ENCODE measurements at regions not wholly inside any gene's neighbourhood (a gene's known extent, or its start where the extent isn't known, plus 50 kb on each side); places are given as distances from the start of the nearest gene placed in this dataset.

DNA sequence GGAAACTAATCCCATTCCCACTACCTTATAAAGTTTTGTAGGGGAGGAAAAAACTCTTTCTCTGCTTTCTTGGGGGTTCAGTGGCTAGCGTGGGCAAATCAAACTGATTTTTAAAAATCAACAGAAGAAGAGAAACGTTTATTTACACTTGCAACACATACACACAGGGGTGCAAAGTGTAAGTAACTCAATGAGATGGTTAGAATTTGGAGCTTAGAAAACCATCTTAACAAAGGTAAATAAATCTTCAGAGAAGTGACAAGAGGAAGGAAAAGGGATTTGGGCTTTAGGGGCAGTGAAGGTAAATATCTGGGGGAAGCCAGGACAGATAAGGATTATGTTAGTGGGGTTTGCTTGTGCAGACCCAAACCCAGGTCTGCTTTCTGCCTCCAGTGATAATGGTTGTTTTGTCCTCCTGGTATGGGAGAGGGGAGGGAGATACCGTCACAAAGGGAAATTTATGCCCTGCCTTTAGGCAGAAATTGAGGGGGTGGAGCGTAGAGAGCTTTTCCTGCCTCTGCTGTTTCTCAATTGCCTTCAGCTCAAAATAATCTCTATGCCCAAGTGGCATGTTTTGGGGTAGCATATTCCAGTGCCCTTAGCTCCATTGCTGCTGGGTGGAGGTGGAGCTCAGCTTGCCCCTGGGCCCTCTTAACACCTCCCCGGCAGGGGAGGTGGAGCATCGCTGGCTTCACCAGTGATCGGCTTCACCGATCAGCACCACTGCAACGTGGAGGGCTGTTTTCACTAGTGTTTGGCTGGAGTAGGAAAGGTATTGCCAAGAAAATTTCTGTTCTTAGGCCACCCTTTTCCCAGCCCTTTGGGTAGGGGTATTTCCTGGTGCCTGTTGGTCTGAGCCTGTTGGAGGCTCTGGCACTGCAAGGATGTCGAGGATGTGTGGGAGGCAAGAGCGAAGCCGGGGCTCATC, 92.2 kb downstream of the TEX51 start:
- no peak for DNase-seq (ENCODE audit: low spot score)

GRCh38 chr2:126994340-126994777, 95.7 kb downstream of the TEX51 start:
- no peak for DNase-seq (ENCODE audit: low spot score)

GRCh38 chr2:126995621-126996377, 97.1 kb downstream of the TEX51 start:
- no peak for DNase-seq (ENCODE audit: low spot score)

DNA sequence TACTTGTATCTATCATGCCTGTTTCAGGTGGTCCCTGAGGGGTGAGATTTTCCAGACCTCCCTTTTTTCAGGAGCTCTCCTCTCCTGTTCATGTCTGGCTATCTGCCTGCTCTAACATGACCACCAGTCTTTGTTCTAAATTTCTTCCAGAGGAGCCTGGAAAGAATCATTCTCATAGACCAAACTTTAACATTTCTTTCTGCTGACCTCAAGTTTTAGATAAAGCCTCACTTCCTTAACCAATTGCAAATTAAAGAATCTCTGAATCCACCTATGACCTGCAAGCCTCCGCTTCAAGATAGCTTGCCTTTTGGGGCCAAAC, 97.6 kb downstream of the TEX51 start:
- DNase-seq (ENCODE audit: low spot score), result no peak
